ENCODE measurements at regions not wholly inside any gene's neighbourhood (a gene's known extent, or its start where the extent isn't known, plus 50 kb on each side); places are given as distances from the start of the nearest gene placed in this dataset.
A peak's percentile ranks its signal among the peaks of the same experiment; 100 is the strongest.

DNA sequence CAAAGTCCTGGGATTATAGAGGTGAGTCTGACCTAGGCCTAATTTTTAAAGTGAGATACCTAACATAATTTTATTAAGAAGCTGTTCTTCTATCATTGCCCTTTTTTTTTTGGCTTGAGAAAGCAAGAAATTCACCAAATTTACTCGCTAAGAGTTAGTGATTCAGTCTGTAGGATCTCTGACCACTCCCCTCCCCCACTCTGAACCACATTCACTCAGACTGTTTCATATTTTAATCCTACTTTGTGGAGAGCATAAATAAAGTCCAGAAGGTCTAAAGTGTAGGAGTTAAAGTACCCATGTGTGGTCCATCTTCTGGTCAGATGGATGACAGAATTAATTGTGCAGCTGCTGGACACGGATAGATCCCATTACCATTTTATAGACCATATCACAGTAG is 115.8 kb upstream of the MGAT5 start:
- no peak for DNase-seq

DNA sequence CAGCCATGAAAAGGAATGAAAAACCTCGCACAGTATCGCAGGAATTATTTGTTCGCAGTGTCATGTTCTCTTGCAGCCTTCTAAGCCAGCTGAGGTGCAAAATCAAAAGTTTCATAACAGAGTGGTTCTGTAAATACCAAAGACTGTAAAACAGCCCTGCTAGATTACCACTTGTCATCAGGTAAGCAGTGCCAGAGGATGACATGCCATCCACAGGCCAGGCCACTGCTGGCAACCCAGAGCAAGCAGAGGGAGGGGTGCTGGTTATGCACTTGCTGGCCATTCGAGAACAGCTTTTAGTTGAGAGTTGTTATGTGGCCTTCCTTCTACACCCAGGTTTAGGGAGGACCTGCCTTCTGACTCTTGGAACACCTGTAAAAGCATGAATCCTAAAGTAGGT is 114.3 kb upstream of the MGAT5 start:
- DNase-seq = no peak

DNA sequence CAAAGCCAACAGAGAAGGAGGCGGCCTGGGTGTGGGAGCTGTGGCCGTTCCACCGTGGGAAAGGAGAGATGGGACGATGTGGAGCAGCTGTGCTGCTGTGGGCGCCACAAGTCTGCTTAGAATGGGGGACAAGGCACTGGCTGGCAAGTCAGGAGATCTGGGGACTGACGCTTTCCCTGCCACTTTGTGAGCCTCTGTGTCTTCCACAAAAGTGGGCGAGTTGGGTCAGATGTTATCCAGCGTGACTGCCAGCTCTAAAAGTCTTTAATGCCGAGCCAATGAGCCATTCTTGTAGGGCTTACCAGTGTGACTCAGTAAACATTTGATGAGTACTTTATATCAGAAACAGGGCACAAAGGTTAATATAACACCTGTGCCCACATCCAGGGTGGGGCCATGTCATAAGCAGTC is 113.6 kb upstream of the MGAT5 start:
- peak in 44 of 56 donors; percentile 12 to 82 (median 41) for DNase-seq

DNA sequence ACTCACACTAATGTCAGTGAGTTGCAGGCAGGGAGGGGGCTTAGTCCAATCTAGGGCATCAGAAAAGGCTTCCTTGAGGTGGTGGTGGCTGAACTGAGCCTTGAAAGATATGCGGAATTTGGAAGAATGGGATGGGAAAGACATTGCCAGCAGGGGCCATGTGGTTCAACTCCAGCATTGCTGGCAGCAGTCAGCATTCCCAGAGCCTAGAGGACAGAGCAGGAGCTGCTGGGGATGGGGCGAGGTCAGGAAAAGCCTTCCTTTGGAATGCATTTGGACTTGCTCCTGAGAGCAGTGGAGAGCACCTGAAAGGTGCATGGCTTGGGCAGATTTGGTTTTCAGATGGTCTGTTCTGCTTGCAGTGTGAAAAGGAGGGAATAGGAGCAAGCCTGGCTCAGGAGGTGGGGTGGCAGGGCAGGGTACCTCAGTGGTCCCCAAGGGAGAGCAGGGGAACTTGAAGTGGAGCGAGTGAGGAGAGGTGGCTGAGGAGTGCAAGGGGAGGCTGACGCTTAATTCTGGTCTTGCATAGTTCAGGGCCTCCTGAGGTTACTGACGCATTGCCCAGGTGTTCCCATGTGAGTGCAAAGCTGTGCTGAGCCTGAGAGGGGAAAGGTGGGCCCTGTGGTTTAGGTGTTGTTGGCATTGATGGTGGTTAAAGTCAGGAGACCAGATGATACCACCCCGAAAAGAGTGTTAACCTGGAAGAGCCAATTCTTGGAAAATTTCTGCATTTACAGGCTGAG is 112.1 kb upstream of the MGAT5 start:
- DNase-seq = no peak

DNA sequence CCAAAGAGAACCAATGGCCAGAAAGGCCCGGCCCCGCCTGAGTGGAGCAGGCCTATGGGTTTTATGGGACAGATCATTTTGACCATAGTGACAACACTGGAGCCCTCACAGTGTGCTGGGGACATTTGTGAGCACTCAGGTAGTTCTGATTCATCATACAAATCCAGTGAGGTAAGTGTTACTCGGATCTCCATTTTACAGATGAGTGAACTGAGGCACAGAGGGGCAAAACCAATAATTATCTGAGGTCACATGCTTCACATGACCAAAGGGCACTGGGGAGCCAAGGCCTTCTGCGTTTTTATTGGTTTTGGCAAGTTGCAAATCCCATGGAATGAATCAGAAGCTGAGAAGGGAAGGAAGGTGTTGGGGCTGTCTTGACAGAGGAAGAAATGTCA is 111.5 kb upstream of the MGAT5 start:
- no peak for DNase-seq

DNA sequence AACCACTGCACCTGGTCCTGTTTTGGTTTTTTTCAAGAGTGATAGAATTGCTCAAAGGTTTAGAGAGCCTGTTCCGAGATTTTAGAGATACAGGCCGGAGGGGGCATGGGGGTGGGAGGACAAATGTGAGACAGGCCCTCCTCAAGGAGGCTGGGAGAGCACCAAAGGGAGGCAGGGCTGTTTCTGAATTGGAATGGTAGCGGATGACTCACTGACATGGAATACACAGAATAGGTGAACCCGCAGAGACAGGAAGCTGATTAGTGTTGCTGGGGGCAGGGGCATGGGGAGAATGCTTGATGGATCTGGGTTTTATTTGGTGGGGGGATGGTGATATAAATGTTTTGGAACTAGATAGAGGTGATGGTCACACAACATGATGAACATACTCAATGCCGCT is 111.0 kb upstream of the MGAT5 start:
- no peak for DNase-seq

DNA sequence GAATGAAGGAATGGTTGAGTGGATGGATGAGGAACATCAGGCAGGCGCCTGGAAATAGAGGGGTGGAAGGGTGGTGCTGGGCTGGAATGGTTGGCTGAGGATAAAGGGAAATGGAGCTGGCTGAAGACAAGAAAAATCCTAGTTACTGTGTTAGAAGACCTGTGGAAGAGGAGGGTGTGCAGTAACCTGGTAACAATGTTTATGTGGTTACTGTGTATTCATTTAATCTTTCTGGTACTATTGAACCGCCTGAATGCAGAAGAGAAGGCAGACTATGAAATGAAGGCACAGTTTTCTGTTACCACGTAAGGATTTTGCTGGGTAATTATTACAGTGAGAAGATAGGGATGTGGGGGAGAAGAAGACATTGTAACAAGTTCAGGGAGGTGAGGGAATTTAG is 110.3 kb upstream of the MGAT5 start:
- no peak for DNase-seq

DNA sequence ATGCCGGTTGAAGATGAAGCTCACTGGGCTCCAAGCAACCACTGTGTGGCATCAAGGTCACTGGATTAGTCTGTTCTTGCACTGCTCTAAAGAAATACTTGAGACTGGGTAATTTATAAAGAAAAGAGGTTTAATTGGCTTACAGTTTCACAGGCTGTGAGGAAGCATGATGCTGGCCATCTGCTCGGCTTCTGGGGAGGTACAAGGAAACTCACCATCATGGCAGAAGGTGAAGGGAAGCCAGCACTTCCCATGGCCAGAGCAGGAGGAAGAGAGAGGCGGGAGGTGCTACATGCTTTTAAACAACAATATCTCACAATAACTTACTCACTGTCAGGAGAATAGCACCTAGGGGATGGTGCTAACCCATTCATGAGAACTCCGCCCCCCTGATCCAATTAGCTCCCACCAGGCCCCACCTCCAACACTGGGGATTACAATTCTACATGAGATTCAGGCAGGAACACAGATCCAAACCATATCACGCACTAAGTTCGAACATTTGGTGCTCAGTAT is 109.7 kb upstream of the MGAT5 start:
- DNase-seq = no peak

DNA sequence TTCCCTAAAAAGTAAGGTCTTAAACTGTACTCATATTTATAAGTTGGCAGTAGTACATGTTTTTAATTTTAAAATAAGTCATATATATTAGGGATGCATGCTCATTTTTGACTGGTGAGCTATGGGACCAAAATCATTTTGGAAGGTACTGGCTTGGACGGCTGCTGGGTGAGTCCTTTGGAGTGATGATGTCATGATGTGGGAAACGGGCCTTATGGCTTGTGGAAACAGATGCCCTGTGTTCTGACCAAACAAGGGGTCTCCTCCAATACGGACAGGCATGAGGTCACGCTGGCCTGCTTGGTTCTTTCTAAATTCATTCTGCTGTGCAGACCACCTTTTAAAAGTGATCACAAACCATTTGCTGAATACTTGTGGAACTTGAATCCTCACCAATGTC is 109.2 kb upstream of the MGAT5 start:
- DNase-seq = peak in 1 of 56 donors; percentile 17

DNA sequence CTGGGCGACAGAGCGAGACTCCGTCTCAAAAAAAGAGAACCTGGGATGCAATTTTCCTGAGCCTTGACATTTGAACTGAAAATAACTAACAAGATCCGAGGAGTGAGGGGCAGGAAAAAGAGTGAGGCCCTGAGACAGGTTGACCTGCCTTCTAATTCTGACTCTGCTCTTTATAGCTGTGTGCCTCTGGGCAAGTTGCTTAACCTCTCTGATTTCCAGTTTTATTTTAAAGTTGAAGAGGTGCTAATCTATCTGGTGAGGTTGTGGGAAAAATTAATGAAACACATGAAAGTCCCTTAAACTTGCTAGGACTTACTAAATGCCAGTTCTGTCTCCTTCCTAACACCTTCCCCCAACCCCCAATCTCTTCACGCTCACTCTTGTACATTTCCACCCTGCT is 108.4 kb upstream of the MGAT5 start:
- DNase-seq = no peak

DNA sequence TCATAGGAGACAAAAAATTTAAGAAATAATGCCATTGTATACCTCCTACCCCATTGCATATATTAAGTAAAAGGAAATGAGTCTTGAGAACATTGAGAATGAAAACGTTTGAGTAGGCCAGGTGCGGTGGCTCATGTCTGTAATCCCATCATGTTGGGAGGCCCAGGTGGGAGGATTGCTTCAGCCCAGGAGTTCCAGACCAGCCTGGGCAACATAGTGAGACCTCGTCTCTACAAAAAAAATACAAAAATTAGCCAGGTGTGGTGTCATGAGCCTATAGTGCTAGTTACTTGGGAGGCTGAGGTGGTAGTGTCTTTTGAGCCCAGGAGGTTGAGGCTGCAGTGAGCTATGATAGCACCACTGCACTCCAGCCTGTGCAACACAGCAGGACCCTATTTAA is 107.7 kb upstream of the MGAT5 start:
- DNase-seq = no peak

DNA sequence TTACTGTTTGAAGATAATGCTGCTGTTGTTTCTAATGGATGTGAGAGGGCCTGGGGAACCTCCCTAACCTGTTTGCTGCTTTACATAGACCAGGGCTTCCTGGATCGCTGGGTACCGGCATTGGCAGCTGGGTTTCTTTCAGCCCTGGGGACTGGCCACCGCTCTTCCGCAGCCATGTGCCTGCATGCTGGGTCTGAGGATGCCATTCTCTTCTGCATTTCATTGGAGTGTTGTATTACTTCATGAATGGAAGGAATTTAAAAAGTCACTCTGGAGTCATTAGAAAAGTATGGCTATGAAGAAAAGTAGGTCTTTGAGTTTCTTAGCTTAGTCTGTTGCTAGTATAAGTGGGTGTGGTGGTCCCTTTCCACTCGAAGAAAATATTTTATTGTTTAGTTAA is 107.3 kb upstream of the MGAT5 start:
- no peak for DNase-seq

DNA sequence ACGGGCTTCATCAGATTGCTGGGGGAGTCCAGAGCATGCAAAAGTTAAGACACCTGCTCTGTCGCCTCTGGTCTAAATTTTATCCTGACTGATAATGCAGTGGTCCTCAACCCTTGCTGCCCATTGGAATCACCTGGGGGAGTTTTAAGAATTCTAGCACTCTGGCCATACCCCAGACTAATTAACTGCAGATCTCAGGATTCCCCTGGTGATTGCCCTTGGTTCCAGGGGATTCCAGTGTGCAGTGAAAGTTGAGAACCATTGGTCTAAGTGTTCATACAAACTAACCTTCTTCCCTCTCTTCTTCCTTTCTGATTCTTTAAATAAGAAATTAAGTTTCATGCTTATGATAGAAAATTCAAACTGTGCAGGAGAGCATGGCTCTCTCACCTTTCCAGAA is 105.7 kb upstream of the MGAT5 start:
- no peak for DNase-seq

DNA sequence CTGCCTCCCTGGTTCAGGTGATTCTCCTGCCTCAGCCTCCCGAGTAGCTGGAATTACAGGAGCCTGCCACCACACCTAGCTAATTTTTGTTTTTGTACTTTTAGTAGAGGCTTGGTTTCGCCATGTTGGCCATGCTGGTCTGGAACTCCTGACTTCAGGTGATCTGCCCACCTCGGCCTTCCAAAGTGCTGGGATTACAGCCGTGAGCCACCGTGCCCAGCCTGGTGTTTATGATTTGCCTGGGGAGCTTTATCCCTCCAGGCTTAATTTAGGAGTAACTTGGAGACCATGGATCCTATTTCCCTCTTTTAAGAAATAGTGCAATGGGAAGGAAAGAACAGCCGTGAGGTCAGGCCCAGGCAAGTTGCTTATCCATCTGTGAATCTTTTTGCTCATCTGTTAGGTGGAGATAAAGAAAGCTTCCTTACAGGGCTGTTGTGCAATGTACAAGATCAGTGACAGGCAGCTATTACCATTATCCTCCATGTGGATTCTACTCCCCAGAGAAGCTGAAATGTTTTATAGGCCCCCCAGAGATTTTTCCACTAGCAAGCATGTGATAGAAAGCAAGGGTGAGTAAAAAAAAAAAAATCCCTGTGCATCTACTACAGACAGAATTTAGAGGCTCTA is 104.9 kb upstream of the MGAT5 start:
- DNase-seq = no peak

DNA sequence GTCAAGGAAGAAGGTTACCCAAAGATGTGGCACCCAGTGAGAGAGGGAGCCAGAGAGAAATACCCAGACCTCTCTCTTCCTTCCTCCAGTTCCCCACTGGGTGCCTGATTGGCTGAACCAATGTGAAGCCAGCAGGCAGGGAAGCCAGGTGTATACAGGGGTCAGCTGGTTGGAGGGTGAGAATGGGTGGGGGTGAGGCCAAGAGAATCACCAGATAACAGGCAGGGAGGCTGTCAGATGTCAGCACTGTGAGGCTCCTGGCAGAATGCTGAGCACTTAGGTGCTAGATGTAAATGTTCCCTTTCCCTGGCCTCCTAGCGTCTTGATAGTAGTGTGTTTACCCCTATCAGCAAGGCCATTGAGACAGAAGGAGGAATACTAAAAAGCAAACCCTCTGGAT is 104.0 kb upstream of the MGAT5 start:
- no peak for DNase-seq

DNA sequence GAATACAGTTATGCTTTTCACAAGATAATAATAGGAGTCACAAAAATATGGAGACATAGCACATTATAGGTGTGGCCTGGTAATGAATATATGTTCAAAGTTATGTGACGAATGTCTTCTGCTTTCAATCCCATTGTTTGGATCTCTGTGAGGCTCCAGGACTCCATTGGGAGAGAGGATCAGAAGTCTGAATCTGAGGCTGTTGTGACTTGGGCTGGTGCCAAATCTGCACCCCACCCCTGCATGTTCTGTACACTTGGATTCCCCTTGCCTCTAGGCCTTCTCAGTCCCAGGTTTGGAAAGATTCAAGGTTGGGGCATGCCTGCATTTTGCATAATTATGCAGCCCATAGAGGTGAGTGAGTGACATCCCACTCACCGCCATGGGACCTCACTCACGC is 103.1 kb upstream of the MGAT5 start:
- no peak for DNase-seq

DNA sequence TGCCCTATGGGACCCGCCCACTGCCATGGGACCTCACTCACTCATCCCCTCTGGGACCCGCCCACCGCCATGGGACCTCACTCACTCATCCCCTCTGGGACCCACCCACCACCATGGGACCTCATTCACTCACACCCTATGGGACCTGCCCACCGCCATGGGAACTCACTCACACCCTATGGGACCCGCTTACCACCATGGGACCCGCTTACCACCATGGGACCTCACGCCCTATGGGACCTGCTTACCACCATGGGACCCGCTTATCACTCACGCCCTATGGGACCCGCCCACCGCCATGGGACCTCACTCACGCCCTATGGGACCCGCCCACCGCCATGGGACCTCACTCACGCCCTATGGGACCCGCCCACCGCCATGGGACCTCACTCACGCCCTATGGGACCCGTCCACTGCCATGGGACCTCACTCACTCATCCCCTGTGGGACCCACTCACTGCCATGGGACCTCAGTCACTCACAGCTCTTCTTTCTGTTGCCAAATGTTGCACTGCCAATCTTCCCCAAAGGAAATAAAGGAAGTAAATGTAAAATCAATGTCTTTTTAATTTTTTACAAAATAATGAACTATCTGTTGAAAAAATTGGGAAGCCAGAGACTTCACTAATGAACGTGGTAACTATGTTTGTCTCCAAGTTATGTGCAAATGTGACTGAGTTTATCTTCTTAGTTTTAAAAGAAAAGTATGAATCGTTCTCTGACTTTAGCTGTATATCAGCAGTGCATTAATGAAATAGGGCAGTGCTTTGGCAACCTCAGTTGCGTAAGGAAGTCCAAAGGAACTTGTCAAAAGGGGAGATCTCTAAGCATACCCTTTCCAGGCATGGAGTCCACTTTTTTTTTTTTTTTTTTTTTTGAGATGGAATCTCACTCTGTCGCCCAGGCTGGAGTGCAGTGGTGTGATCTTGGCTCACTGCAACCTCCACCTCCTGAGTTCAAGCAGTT is 101.5 kb upstream of the MGAT5 start:
- DNase-seq = no peak

DNA sequence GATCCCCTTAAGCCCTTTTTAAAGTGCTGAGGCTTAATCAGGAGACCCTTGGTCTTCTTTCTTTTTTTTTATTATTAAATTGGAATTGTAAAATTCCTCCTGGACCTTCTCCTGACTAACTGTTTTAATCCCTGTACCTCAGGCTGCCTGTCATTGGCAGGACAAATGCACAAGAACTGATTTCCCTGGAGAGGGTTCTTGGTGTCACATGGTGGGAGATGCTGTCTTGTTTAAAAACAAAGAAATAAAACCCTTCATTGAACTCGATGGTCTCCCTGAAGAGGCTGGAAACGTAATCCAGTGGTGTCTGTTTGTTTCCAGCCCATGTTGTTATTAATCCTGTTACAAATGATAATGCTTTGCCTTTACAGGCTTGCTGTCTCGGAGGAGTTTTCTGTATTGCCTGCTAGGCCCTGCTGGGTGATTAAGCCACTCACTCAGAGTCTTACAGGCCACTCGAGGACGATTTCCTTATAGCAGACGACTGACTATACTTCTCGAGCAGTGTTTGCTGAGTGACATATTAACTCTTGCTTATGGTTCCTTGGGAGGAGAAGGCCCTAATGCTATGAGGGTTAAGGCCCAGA is 100.5 kb upstream of the MGAT5 start:
- no peak for DNase-seq

DNA sequence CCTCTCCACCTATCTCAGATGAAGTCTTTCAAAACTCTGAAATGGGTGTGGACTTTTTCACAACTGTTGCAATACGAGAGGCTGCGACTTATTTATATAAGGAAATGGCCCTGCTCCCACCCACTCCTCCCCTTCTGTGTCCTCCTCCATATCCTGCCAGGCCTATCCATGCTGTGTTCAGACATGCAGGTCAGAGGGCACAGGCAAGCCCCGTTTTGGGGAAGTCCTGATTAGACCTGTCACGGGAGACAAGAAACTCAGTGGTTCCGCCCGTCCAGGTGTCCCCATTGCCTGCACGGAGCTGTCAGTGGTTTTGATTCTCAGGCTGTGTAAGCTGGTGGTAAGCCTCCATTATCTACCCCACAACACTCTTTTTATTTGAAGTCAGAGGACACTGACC is 99.6 kb upstream of the MGAT5 start:
- no peak for DNase-seq

DNA sequence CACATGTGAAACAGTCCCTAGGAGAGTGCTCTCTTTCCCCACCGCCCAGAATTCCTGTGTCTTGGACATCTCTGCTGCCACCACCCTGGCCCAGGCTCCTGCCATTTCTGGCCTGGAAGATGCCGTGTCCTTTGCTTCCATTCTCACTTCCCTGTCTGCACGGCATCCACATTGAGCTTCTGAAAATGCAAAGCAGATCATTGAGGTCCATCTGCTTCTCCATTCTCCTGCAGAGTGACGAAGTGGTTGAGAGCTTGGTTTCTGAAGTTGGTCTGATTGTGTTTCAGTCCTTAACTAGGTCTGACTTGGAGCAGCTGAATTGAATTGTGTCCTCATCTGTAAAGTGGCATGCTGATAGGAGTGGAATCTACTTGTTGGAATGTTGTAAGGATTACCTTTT is 98.7 kb upstream of the MGAT5 start:
- no peak for DNase-seq

DNA sequence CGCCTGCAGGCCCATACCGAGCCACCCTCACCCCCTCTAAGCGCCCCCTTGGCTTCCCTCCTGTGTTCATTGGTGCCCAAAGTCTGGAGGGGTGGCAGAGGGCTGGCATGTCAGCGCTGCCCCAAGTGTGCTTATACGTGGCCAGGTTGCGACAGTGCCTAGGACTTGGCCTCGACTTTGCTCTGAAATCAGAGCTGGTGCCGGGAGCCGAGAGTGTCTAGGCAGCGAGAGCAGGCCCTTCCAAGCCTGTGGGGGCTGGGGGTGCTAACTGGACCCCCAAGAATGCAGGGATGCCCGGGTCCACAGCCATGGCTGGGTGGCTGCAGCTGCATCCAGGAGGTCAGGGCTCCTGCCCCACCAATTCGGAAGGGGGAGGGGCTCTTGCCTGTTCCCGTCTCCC is 95.6 kb upstream of the MGAT5 start:
- no peak for DNase-seq

DNA sequence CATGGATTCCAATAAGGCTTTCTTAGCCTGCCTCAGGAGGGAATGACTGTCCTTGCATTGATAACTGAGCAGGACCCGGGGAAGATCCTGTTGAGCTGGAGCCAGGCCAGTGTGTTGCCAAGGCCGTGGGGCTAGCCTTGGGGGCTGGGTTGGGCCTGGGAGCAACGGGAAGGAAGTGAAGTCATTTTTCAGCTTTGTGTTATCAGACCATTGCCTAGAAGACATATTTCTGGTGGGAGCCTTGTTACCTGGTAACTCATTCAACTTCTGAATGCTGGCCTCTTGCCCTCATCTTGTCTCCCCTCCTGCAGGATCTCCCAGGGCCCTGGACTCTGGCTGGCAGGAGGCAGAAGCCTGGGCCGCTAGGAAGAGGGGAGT is 92.7 kb upstream of the MGAT5 start:
- no peak for DNase-seq
